K562 (cell line): ENCODE measurements at regions not wholly inside any gene's neighbourhood (a gene's known extent, or its start where the extent isn't known, plus 50 kb on each side); places are given as distances from the start of the nearest gene placed in this dataset.

Experiments
- ATAC-seq: fragments of 200-7000 bp; cut with Tn5 transposase; 3 replicates; pipeline ENCODE4 v1.9.1; 2020; ENCODE audit warnings: moderate library complexity
- BruUV-seq: library from RNA; stranded (reverse); fragments of 400-500 nt; replicated peaks from 2 replicates; lab custom pipeline; 2021; lab: Mats Ljungman, UMichigan
- CTCF ChIA-PET: fragments of 300-600 bp; formaldehyde crosslinking; extraction: SDS; loops from one replicate; lab custom pipeline; 2021; ENCODE audit warnings: low intra/inter-chr PET ratio; lab: Yijun Ruan, JAX
- POLR2A ChIA-PET: fragments of 300-600, 350-650 bp; sonication (Branson Sonifier 250); formaldehyde crosslinking; extraction: SDS; loops from one replicate; lab custom pipeline; 2021; ENCODE audit warnings: antibody characterized with exemption, inconsistent platforms; lab: Yijun Ruan, JAX
- DNase-seq, 4 experiments: peaks; one replicate each; pipeline versions ENCODE4 v3.0.0 to v3.0.0-alpha.2; 2011 to 2018; ENCODE audit warnings: low spot score in 3 of 4, mixed read lengths in 3 of 4; ENCODE audit errors: extremely low read depth in 1 of 4
- FAIRE-seq: peaks from 2 replicates; lab custom pipeline; 2011; peaks lifted over from hg19 to GRCh38; lab: Jason Lieb, UNC
- H2AFZ ChIP-seq: 2 replicates; pipeline ENCODE4 v1.6.0; 2011; ENCODE audit warnings: low read depth, low read length, control low read depth, inconsistent platforms
- H3K27ac ChIP-seq: fragments of 200-600 bp; 3 replicates; pipeline ENCODE4 v1.8.0; 2011; ENCODE audit warnings: low read depth, mild to moderate bottlenecking, control low read depth, inconsistent platforms, low read length, moderate library complexity, mixed read lengths; ENCODE audit errors: extremely low read depth
- H3K27me3 ChIP-seq, 2 experiments: fragments of 300-600 bp in 1 of 2; 2 replicates in 1 of 2; 3 replicates in 1 of 2; pipeline versions ENCODE4 v1.6.0 to v1.8.0; 2011; ENCODE audit warnings: inconsistent platforms in 2 of 2, low read length in 2 of 2, mild to moderate bottlenecking in 1 of 2, mixed read lengths in 1 of 2, moderate library complexity in 1 of 2; ENCODE audit not compliant: control insufficient read depth in 2 of 2, insufficient read depth in 2 of 2
- H3K36me3 ChIP-seq: fragments of 300-600 bp; 3 replicates; pipeline ENCODE4 v1.8.0; 2011; ENCODE audit warnings: mild to moderate bottlenecking, low read length, inconsistent platforms; ENCODE audit not compliant: control insufficient read depth, insufficient read depth
- H3K4me1 ChIP-seq, 2 experiments: fragments of 200-600 bp in 1 of 2; replicated peaks in 1 of 2; 2 replicates in 1 of 2; 3 replicates in 1 of 2; pipeline versions ENCODE4 v1.5.1 to v1.8.0; 2011; ENCODE audit warnings: inconsistent platforms in 2 of 2, low read length in 2 of 2, mild to moderate bottlenecking in 1 of 2, mixed read lengths in 1 of 2, moderate library complexity in 1 of 2; ENCODE audit not compliant: control insufficient read depth in 2 of 2, insufficient read depth in 2 of 2
- H3K4me2 ChIP-seq: 2 replicates; pipeline ENCODE4 v1.6.1; 2011; ENCODE audit warnings: low read length, control low read depth, inconsistent platforms, mixed read lengths; ENCODE audit not compliant: insufficient read depth
- H3K4me3 ChIP-seq: fragments of 200-600 bp; sonication (generic), shearing (Covaris generic); 2 replicates; pipeline ENCODE4 v1.5.1; 2016; ENCODE audit warnings: control low read depth, inconsistent platforms
- H3K79me2 ChIP-seq: fragments of 200-600 bp; 3 replicates; pipeline ENCODE4 v1.8.0; 2011; ENCODE audit warnings: low read length, inconsistent platforms; ENCODE audit not compliant: control insufficient read depth, insufficient read depth
- H3K9ac ChIP-seq, 2 experiments: 2 replicates each; pipeline versions ENCODE4 v1.6.0 to v1.6.1; 2011; ENCODE audit warnings: low read depth in 2 of 2, low read length in 2 of 2, control low read depth in 1 of 2, inconsistent platforms in 1 of 2, mild to moderate bottlenecking in 1 of 2, mixed read lengths in 1 of 2; ENCODE audit not compliant: insufficient read depth in 1 of 2
- H3K9me1 ChIP-seq: one replicate; pipeline ENCODE4 v1.6.0; 2011; ENCODE audit warnings: inconsistent platforms, mild to moderate bottlenecking, low read length, moderate library complexity; ENCODE audit not compliant: control insufficient read depth, insufficient read depth
- H3K9me3 ChIP-seq: replicated peaks from 2 replicates; pipeline ENCODE4 v1.5.1; 2011; ENCODE audit warnings: low read depth, low read length, inconsistent platforms; ENCODE audit not compliant: control insufficient read depth, insufficient read depth
- H4K20me1 ChIP-seq: replicated peaks from 2 replicates; pipeline ENCODE4 v1.6.1; 2011; ENCODE audit warnings: low read length, inconsistent platforms, mixed read lengths; ENCODE audit not compliant: control insufficient read depth, insufficient read depth
- BACH1 ChIP-seq: fragments of 200-800 bp; sonication (Bioruptor generic); IDR thresholded peaks from 2 replicates; pipeline ENCODE4 v1.6.1; 2016; ENCODE audit warnings: missing genetic modification characterization, missing compliant biosample characterization
- FOXA3 ChIP-seq, 2 experiments: fragments of 450-650 bp in 1 of 2; sonication (generic) in 1 of 2; formaldehyde crosslinking; IDR thresholded peaks in 1 of 2; conservative IDR thresholded peaks in 1 of 2; 2 replicates each; pipeline versions ENCODE4 v1.4.0 to v1.8.0; 2020 to 2022; ENCODE audit warnings: mild to moderate bottlenecking in 2 of 2, missing genetic modification reagents in 1 of 2
- ILK ChIP-seq: fragments of 450-650 bp; IDR thresholded peaks from 2 replicates; pipeline ENCODE4 v1.6.1; 2016; ENCODE audit warnings: missing genetic modification characterization, low read depth, mild to moderate bottlenecking, missing compliant biosample characterization, moderate library complexity, borderline replicate concordance
- MAFK ChIP-seq: IDR thresholded peaks from 2 replicates; pipeline ENCODE4 v1.6.1; 2011; ENCODE audit warnings: low read length, improper control_type of control experiment
- NBN ChIP-seq: fragments of 450-650 bp; IDR thresholded peaks from 2 replicates; pipeline ENCODE4 v1.6.1; 2016; ENCODE audit warnings: low read depth, mild to moderate bottlenecking
- NFRKB ChIP-seq: fragments of 450-650 bp; IDR thresholded peaks from 2 replicates; pipeline ENCODE4 v1.6.1; 2016; ENCODE audit warnings: low read depth
- NR2C2 ChIP-seq, 2 experiments: fragments of 200-800 bp in 1 of 2; sonication (Bioruptor generic) in 1 of 2; sonication (generic) in 1 of 2; formaldehyde crosslinking in 1 of 2; IDR thresholded peaks; 2 replicates each; pipeline versions ENCODE4 v1.6.1 to v1.8.0; 2016 to 2022; ENCODE audit warnings: mild to moderate bottlenecking in 1 of 2, missing compliant biosample characterization in 1 of 2, missing genetic modification characterization in 1 of 2, missing genetic modification reagents in 1 of 2
- SREBF1 ChIP-seq: fragments of 150-350 bp; IDR thresholded peaks from 2 replicates; pipeline ENCODE4 v1.6.1; 2014; ENCODE audit warnings: antibody characterized with exemption, low read depth, low read length, borderline replicate concordance
- TBP ChIP-seq: optimal IDR thresholded peaks from 2 replicates; pipeline ENCODE3; 2011; ENCODE audit warnings: low read depth, low read length, improper control_type of control experiment
- TCF7 ChIP-seq: sonication (generic); IDR thresholded peaks from 2 replicates; pipeline ENCODE4 v1.6.1; 2016; ENCODE audit warnings: antibody characterized with exemption, borderline replicate concordance
- ZBTB17 ChIP-seq: fragments of 450-650 bp; formaldehyde crosslinking; IDR thresholded peaks from 2 replicates; pipeline ENCODE4 v1.4.0; 2020; ENCODE audit warnings: mild to moderate bottlenecking
- ZNF134 ChIP-seq: fragments of 250-450 bp; sonication (Bioruptor Pico); conservative IDR thresholded peaks from 2 replicates; pipeline ENCODE4 v1.4.0; 2020
- ZNF146 ChIP-seq: IDR thresholded peaks from one replicate; pipeline ENCODE4 v1.6.1; 2018; ENCODE audit warnings: missing compliant biosample characterization; ENCODE audit not compliant: unreplicated experiment
- ZNF77 ChIP-seq: fragments of 250-450 bp; sonication (Bioruptor Pico); IDR thresholded peaks from 2 replicates; pipeline ENCODE4 v1.5.0; 2020
- WGBS: fragments of 100-300 bp; shearing (Covaris generic); methylation state at CpG from one replicate; pipeline ENCODE4 v1.1.6; 2016; ENCODE audit warnings: low coverage, mixed read lengths; ENCODE audit not compliant: insufficient coverage; ENCODE audit errors: missing lambda C conversion rate; 5-methylcytosine and 5-hydroxymethylcytosine counted together
- in situ Hi-C: fragments of 300-500 bp; cut with MboI; formaldehyde crosslinking; loops from 4 replicates; pipeline ENCODE4 v1.15.0; 2018; ENCODE audit warnings: inconsistent platforms, mixed read lengths
- intact Hi-C: fragments of 100-400 bp; cut with micrococcal nuclease; formaldehyde crosslinking; loops from 2 replicates; pipeline ENCODE4 v1.14.2; 2022

DNA sequence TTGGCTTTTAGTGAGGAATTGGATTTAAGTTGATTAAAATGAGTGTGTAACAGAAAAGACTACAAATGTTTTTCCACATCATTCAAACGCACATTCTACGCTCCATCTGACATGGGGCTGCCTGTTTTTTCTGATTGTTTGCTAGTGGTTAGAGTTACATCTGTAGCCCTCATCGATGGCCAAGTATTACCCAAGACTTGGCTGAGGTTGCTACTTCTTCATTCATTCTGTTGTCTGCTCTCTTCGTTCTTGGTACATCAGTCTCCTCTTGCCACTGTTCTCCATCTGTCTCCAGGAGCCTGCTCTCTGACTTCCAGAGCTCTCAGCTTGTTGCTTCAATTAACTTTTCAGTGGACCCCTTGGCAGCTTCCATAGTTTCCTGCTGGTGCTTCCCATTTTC is 1844.6 kb upstream of the TENM3 start:
- Histone ChIP-seq H3K79me2 (no peaks in the 10 kb centered on the region), H2AFZ (no peak overlapping the region), H3K36me3 (no peaks in the 10 kb centered on the region), H3K27ac (no peak overlapping the region), H3K9ac (no peak overlapping the region)
- POLR2A ChIA-PET, result no interaction called here
- WGBS, result 0% methylated on average over 4 of the region's 4 CpGs
- no TSS peak for BruUV-seq
- FAIRE-seq (no peak), ATAC-seq (no peak)
- CTCF ChIA-PET, result no interaction called here
- TF ChIP-seq ZNF134 (CRISPR knock-in tag) (no peak), MAFK (no peak), NBN (no peak), BACH1 (no peak), ZBTB17 (CRISPR knock-in tag) (no peak), NR2C2 (CRISPR knock-in tag; IDR thresholded peaks at IDR 0.05) (no peak), NR2C2 (tag; IDR thresholded peaks at IDR 0.05) (no peak), TCF7 (no peak), ILK (no peak), ZNF146 (CRISPR knock-in tag) (no peak), TBP (no peak), FOXA3 (CRISPR knock-in tag; conservative IDR thresholded peaks at IDR 0.05 in 1 of 2, IDR thresholded peaks at IDR 0.05 in 1 of 2) (no peak), ZNF77 (no peak), SREBF1 (no peak), NFRKB (no peak)
- TF ChIP-seq, all 486 proteins: peak for 0
- in situ Hi-C loops (no loop called here), intact Hi-C loops (no loop called here)
- Histone ChIP-seq H3K4me3 (no peak overlapping the region), H3K27me3 (no peaks in the 10 kb centered on the region), H4K20me1 (no peaks in the 10 kb centered on the region), H3K4me1 (no peaks in the 10 kb centered on the region), H3K9me1 (no peaks in the 10 kb centered on the region), H3K9me3 (no peaks in the 10 kb centered on the region), H3K4me2 (no peak overlapping the region)
- DNase-seq, result no peak
